PC-3 (cell line): ENCODE measurements at regions not wholly inside any gene's neighbourhood (a gene's known extent, or its start where the extent isn't known, plus 50 kb on each side); places are given as distances from the start of the nearest gene placed in this dataset.
"Not testable (repeated sequence)": the region's sequence is repeated elsewhere in the genome, so short reads cannot be mapped to it uniquely, and the experiment has no call there.

Experiments
- ATAC-seq: fragments of 200-7000 bp; cut with Tn5 transposase; 2 replicates; pipeline ENCODE4 v1.9.1; 2020; ENCODE audit warnings: mild to moderate bottlenecking, moderate library complexity
- BruUV-seq: library from RNA; stranded (reverse); fragments of 400-500 nt; replicated peaks from 2 replicates; lab custom pipeline; 2021; lab: Mats Ljungman, UMichigan
- CTCF ChIA-PET: fragments of 300-600 bp; sonication (Branson Sonifier 250); formaldehyde crosslinking; loops from one replicate; lab custom pipeline; 2022; ENCODE audit warnings: antibody characterized with exemption; lab: Charles Lee
- POLR2A ChIA-PET: fragments of 300-600 bp; sonication (Branson Sonifier 250); formaldehyde crosslinking; loops from one replicate; lab custom pipeline; 2022; ENCODE audit warnings: antibody characterized with exemption; ENCODE audit not compliant: unreplicated experiment; lab: Charles Lee
- DNase-seq: peaks from one replicate; pipeline ENCODE4 v3.0.0-alpha.2; 2015
- H2AFZ ChIP-seq: fragments of 300-600 bp; sonication (generic); 2 replicates; pipeline ENCODE4 v1.6.0; 2016; ENCODE audit warnings: antibody characterized with exemption, low read length
- H3F3A ChIP-seq: fragments of 300-600 bp; sonication (generic); one replicate; pipeline ENCODE4 v1.6.0; 2017; ENCODE audit warnings: antibody characterized with exemption, low read length, control low read depth, mild to moderate bottlenecking; ENCODE audit not compliant: unreplicated experiment
- H3K27ac ChIP-seq: fragments of 300-600 bp; sonication (generic); 2 replicates; pipeline ENCODE4 v1.5.1; 2016; ENCODE audit warnings: mild to moderate bottlenecking, low read length
- H3K27me3 ChIP-seq: fragments of 300-600 bp; sonication (generic); 2 replicates; pipeline ENCODE4 v1.6.1; 2016; ENCODE audit warnings: low read length, mixed read lengths
- H3K36me3 ChIP-seq: fragments of 300-600 bp; sonication (generic); 2 replicates; pipeline ENCODE4 v1.6.1; 2016; ENCODE audit warnings: low read depth, mixed run types, low read length, mixed read lengths
- H3K4me1 ChIP-seq: fragments of 300-600 bp; sonication (generic); 2 replicates; pipeline ENCODE4 v1.5.1; 2016; ENCODE audit warnings: low read length; ENCODE audit not compliant: insufficient read depth
- H3K4me2 ChIP-seq: fragments of 300-600 bp; sonication (generic); 2 replicates; pipeline ENCODE4 v1.6.0; 2016; ENCODE audit warnings: low read length
- H3K4me3 ChIP-seq: fragments of 300-600 bp; sonication (generic); 2 replicates; pipeline ENCODE4 v1.5.1; 2016; ENCODE audit warnings: mild to moderate bottlenecking, low read length, mixed read lengths
- H3K79me2 ChIP-seq: fragments of 300-600 bp; sonication (generic); 2 replicates; pipeline ENCODE4 v1.6.1; 2017; ENCODE audit warnings: low read length, mixed read lengths
- H3K9ac ChIP-seq: fragments of 300-600 bp; sonication (generic); 2 replicates; pipeline ENCODE4 v1.6.0; 2016; ENCODE audit warnings: mild to moderate bottlenecking, low read length
- H3K9me2 ChIP-seq: fragments of 300-600 bp; sonication (generic); replicated peaks from 2 replicates; pipeline ENCODE4 v1.6.1; 2016; ENCODE audit warnings: mixed run types, low read length, mixed read lengths
- H3K9me3 ChIP-seq: fragments of 300-600 bp; sonication (generic); 2 replicates; pipeline ENCODE4 v1.6.1; 2016; ENCODE audit warnings: low read length, mixed read lengths
- H4K20me1 ChIP-seq: fragments of 300-600 bp; sonication (generic); 2 replicates; pipeline ENCODE4 v1.6.1; 2016; ENCODE audit warnings: low read length, mixed read lengths
- CTCF ChIP-seq: fragments of 300-600 bp; sonication (generic); conservative IDR thresholded peaks from 2 replicates; pipeline ENCODE4 v1.5.1; 2017; ENCODE audit warnings: antibody characterized with exemption, low read depth, mild to moderate bottlenecking, low read length
- EZH2 ChIP-seq: fragments of 300-600 bp; sonication (generic); IDR thresholded peaks from one replicate; pipeline ENCODE4 v1.6.1; 2017; ENCODE audit warnings: antibody characterized with exemption, mild to moderate bottlenecking, low read length; ENCODE audit not compliant: unreplicated experiment
- EZH2phosphoT487 ChIP-seq: fragments of 300-600 bp; sonication (generic); IDR thresholded peaks from 2 replicates; pipeline ENCODE4 v1.6.1; 2018; ENCODE audit warnings: mild to moderate bottlenecking, antibody characterized with exemption, low read length, borderline replicate concordance
- intact Hi-C: fragments of 100-400 bp; cut with micrococcal nuclease; formaldehyde crosslinking; loops from 2 replicates; pipeline ENCODE4 v1.9.0; 2023

- Histone ChIP-seq H3K9me3 (no peaks in the 10 kb centered on the region), H3K79me2 (no peaks in the 10 kb centered on the region), H4K20me1 (no peaks in the 10 kb centered on the region), H2AFZ (no peak overlapping the region), H3K36me3 (no peaks in the 10 kb centered on the region), H3F3A (no peaks in the 10 kb centered on the region), H3K4me3 (no peak overlapping the region), H3K4me1 (no peaks in the 10 kb centered on the region), H3K9ac (no peak overlapping the region), H3K27me3 (peaks cover 84% of the 10 kb centered on the region), H3K27ac (no peak overlapping the region), H3K4me2 (no peak overlapping the region), H3K9me2 (no peaks in the 10 kb centered on the region)
- ATAC-seq (no peak), DNase-seq (no peak)
- ChIA-PET CTCF (no interaction called here), POLR2A (no interaction called here)
- no TSS peak for BruUV-seq
- TF ChIP-seq EZH2 (no peak), EZH2phosphoT487 (no peak), CTCF (no peak)
- intact Hi-C loops: no loop called here
These were observed 241.7 kb upstream of the EXOC2 start for GRCh38 chr6:934686-935085.

- POLR2A ChIA-PET, H3K4me2 ChIP-seq, DNase-seq, H2AFZ ChIP-seq, H3K27ac ChIP-seq, BruUV-seq, CTCF ChIA-PET, H4K20me1 ChIP-seq, ATAC-seq, H3K36me3 ChIP-seq, H3K4me3 ChIP-seq, H3K9me3 ChIP-seq, H3K9ac ChIP-seq, H3K9me2 ChIP-seq, H3F3A ChIP-seq, intact Hi-C loops, H3K4me1 ChIP-seq, H3K79me2 ChIP-seq: not testable (repeated sequence)
- H3K27me3 ChIP-seq: peaks cover 74% of the 10 kb centered on the region
These were observed 239.0 kb upstream of the EXOC2 start for GRCh38 chr6:931919-932318.

- ChIA-PET CTCF (no interaction called here), POLR2A (no interaction called here)
- no peak for TF ChIP-seq CTCF
- TF ChIP-seq EZH2: no peak
- no peak for TF ChIP-seq EZH2phosphoT487
- Histone ChIP-seq H3K9ac (no peak overlapping the region), H3K27me3 (peaks cover 64% of the 10 kb centered on the region), H3K4me1 (no peaks in the 10 kb centered on the region), H3K79me2 (no peaks in the 10 kb centered on the region), H3F3A (no peaks in the 10 kb centered on the region), H3K27ac (no peak overlapping the region), H3K4me2 (no peak overlapping the region), H3K9me2 (no peaks in the 10 kb centered on the region), H3K4me3 (no peak overlapping the region), H2AFZ (no peak overlapping the region), H3K9me3 (no peaks in the 10 kb centered on the region), H4K20me1 (no peaks in the 10 kb centered on the region), H3K36me3 (no peaks in the 10 kb centered on the region)
- intact Hi-C loops: no loop called here
- no TSS peak for BruUV-seq
- ATAC-seq: no peak
- no peak for DNase-seq
These were observed 234.2 kb upstream of the EXOC2 start for GRCh38 chr6:927157-927556.
